ENCODE measurements at regions not wholly inside any gene's neighbourhood (a gene's known extent, or its start where the extent isn't known, plus 50 kb on each side); places are given as distances from the start of the nearest gene placed in this dataset.
"Not testable (repeated sequence)": the region's sequence is repeated elsewhere in the genome, so short reads cannot be mapped to it uniquely, and the experiment has no call there.

GRCh38 chr16:9610727-9611126 is 519.3 kb downstream of the HAPSTR1 start:
- peaks cover 1% of the 10 kb centered on the region for H3K27me3 Mint-ChIP-seq
- no peaks in the 10 kb centered on the region for H3K36me3 Mint-ChIP-seq
- no peak overlapping the region for H3K4me3 Mint-ChIP-seq
- no peak overlapping the region for H3K27ac Mint-ChIP-seq
- H3K9me3 Mint-ChIP-seq, result peaks cover 0 to 3% (median 0%) of the 10 kb centered on the region in 3 donors
- H3K4me1 Mint-ChIP-seq, result no peaks in the 10 kb centered on the region

GRCh38 chr16:9612267-9612666 is 520.8 kb downstream of the HAPSTR1 start:
- H3K27ac Mint-ChIP-seq, result no peak overlapping the region
- peaks cover 0 to 3% (median 0%) of the 10 kb centered on the region in 3 donors for H3K9me3 Mint-ChIP-seq
- H3K27me3 Mint-ChIP-seq, result peaks cover 8% of the 10 kb centered on the region
- no peak overlapping the region for H3K4me3 Mint-ChIP-seq
- H3K36me3 Mint-ChIP-seq, result no peaks in the 10 kb centered on the region
- no peaks in the 10 kb centered on the region for H3K4me1 Mint-ChIP-seq

GRCh38 chr16:9614389-9614788 is 522.9 kb downstream of the HAPSTR1 start:
- peaks cover 8% of the 10 kb centered on the region for H3K27me3 Mint-ChIP-seq
- H3K9me3 Mint-ChIP-seq, result peaks cover 0 to 9% (median 5%) of the 10 kb centered on the region in 3 donors
- H3K4me1 Mint-ChIP-seq, result no peaks in the 10 kb centered on the region
- H3K36me3 Mint-ChIP-seq, result no peaks in the 10 kb centered on the region
- H3K27ac Mint-ChIP-seq, result no peak overlapping the region
- H3K4me3 Mint-ChIP-seq, result no peak overlapping the region

- Mint-ChIP-seq H3K36me3 (no peaks in the 10 kb centered on the region), H3K27ac (no peak overlapping the region), H3K27me3 (no peaks in the 10 kb centered on the region), H3K4me1 (no peaks in the 10 kb centered on the region), H3K4me3 (no peak overlapping the region), H3K9me3 (peaks cover 0 to 12% (median 11%) of the 10 kb centered on the region in 3 donors)
These were observed 530.8 kb downstream of the HAPSTR1 start for GRCh38 chr16:9622268-9622667.

GRCh38 chr16:9625122-9625521 is 533.7 kb downstream of the HAPSTR1 start:
- peaks cover 0 to 5% (median 3%) of the 10 kb centered on the region in 3 donors for H3K9me3 Mint-ChIP-seq
- no peak overlapping the region for H3K4me3 Mint-ChIP-seq
- H3K27ac Mint-ChIP-seq, result no peak overlapping the region
- no peaks in the 10 kb centered on the region for H3K4me1 Mint-ChIP-seq
- no peaks in the 10 kb centered on the region for H3K27me3 Mint-ChIP-seq
- no peaks in the 10 kb centered on the region for H3K36me3 Mint-ChIP-seq

- Mint-ChIP-seq H3K4me3 (no peak overlapping the region), H3K27ac (no peak overlapping the region), H3K4me1 (no peaks in the 10 kb centered on the region), H3K27me3 (no peaks in the 10 kb centered on the region), H3K9me3 (peaks cover 0 to 7% (median 5%) of the 10 kb centered on the region in 3 donors), H3K36me3 (no peaks in the 10 kb centered on the region)
These were observed 536.0 kb downstream of the HAPSTR1 start for GRCh38 chr16:9627427-9627826.

- H3K4me3 Mint-ChIP-seq, result no peak overlapping the region
- H3K9me3 Mint-ChIP-seq, result peaks cover 0 to 13% (median 4%) of the 10 kb centered on the region in 3 donors
- H3K27me3 Mint-ChIP-seq, result no peaks in the 10 kb centered on the region
- H3K36me3 Mint-ChIP-seq, result no peaks in the 10 kb centered on the region
- no peak overlapping the region for H3K27ac Mint-ChIP-seq
- no peaks in the 10 kb centered on the region for H3K4me1 Mint-ChIP-seq
These were observed 538.7 kb downstream of the HAPSTR1 start for GRCh38 chr16:9630119-9630518.

GRCh38 chr16:9630985-9631384 is 539.5 kb downstream of the HAPSTR1 start:
- H3K4me3 Mint-ChIP-seq, result no peak overlapping the region
- no peak overlapping the region for H3K27ac Mint-ChIP-seq
- no peaks in the 10 kb centered on the region for H3K36me3 Mint-ChIP-seq
- H3K27me3 Mint-ChIP-seq, result no peaks in the 10 kb centered on the region
- H3K4me1 Mint-ChIP-seq, result no peaks in the 10 kb centered on the region
- peaks cover 0 to 13% (median 4%) of the 10 kb centered on the region in 3 donors for H3K9me3 Mint-ChIP-seq

- Mint-ChIP-seq H3K36me3 (no peaks in the 10 kb centered on the region), H3K9me3 (peaks cover 0 to 10% (median 7%) of the 10 kb centered on the region in 3 donors), H3K27ac (peak overlapping the region in 1 of 3 donors; percentile 21), H3K27me3 (no peaks in the 10 kb centered on the region), H3K4me1 (no peaks in the 10 kb centered on the region), H3K4me3 (no peak overlapping the region)
These were observed 542.4 kb downstream of the HAPSTR1 start for GRCh38 chr16:9633844-9634243.

- H3K27ac Mint-ChIP-seq, H3K36me3 Mint-ChIP-seq, H3K27me3 Mint-ChIP-seq, H3K4me1 Mint-ChIP-seq, H3K4me3 Mint-ChIP-seq: not testable (repeated sequence)
- peaks cover 0 to 10% (median 7%) of the 10 kb centered on the region in 3 donors for H3K9me3 Mint-ChIP-seq
These were observed 543.8 kb downstream of the HAPSTR1 start for GRCh38 chr16:9635150-9635720.

- Mint-ChIP-seq H3K4me3 (no peak overlapping the region), H3K36me3 (no peaks in the 10 kb centered on the region), H3K27me3 (peaks cover 9% of the 10 kb centered on the region), H3K4me1 (no peaks in the 10 kb centered on the region), H3K9me3 (peaks cover 0 to 2% (median 0%) of the 10 kb centered on the region in 3 donors), H3K27ac (no peak overlapping the region)
These were observed 538.0 kb downstream of the GRIN2A start for GRCh38 chr16:9644258-9644657.

- Mint-ChIP-seq H3K36me3 (no peaks in the 10 kb centered on the region), H3K27ac (no peak overlapping the region), H3K4me1 (no peaks in the 10 kb centered on the region), H3K9me3 (peaks cover 0 to 2% (median 0%) of the 10 kb centered on the region in 3 donors), H3K27me3 (peaks cover 9% of the 10 kb centered on the region), H3K4me3 (no peak overlapping the region)
These were observed 536.3 kb downstream of the GRIN2A start for GRCh38 chr16:9645911-9646310.

- Mint-ChIP-seq H3K27ac (no peak overlapping the region), H3K4me3 (no peak overlapping the region), H3K36me3 (no peaks in the 10 kb centered on the region), H3K9me3 (peaks cover 0 to 4% (median 0%) of the 10 kb centered on the region in 3 donors), H3K27me3 (peaks cover 10% of the 10 kb centered on the region), H3K4me1 (no peaks in the 10 kb centered on the region)
These were observed 534.1 kb downstream of the GRIN2A start for GRCh38 chr16:9647981-9648701.

GRCh38 chr16:9650284-9650683 is 531.9 kb downstream of the GRIN2A start:
- Mint-ChIP-seq H3K27ac (no peak overlapping the region), H3K27me3 (peaks cover 5% of the 10 kb centered on the region), H3K36me3 (no peaks in the 10 kb centered on the region), H3K9me3 (peaks cover 0 to 2% (median 0%) of the 10 kb centered on the region in 3 donors), H3K4me1 (no peaks in the 10 kb centered on the region), H3K4me3 (no peak overlapping the region)

GRCh38 chr16:9655051-9655450 is 527.2 kb downstream of the GRIN2A start:
- H3K9me3 Mint-ChIP-seq, result peaks cover 0 to 6% (median 2%) of the 10 kb centered on the region in 3 donors
- H3K36me3 Mint-ChIP-seq, result no peaks in the 10 kb centered on the region
- no peak overlapping the region for H3K4me3 Mint-ChIP-seq

GRCh38 chr16:9657641-9658040 is 524.6 kb downstream of the GRIN2A start:
- Mint-ChIP-seq H3K36me3 (no peaks in the 10 kb centered on the region), H3K9me3 (peaks cover 0 to 4% (median 2%) of the 10 kb centered on the region in 3 donors), H3K4me1 (peaks cover 0 to 1% (median 0%) of the 10 kb centered on the region in 3 donors), H3K27me3 (peaks cover 12% of the 10 kb centered on the region), H3K4me3 (no peak overlapping the region), H3K27ac (no peak overlapping the region)

More at GRCh38 chr16:9655051-9655450, 527.2 kb downstream of the GRIN2A start:
- H3K27me3 Mint-ChIP-seq, result peaks cover 10% of the 10 kb centered on the region
- peaks cover 0 to 1% (median 0%) of the 10 kb centered on the region in 3 donors for H3K4me1 Mint-ChIP-seq
- H3K27ac Mint-ChIP-seq, result no peak overlapping the region
